Keratinocyte (primary cell): ENCODE measurements at regions not wholly inside any gene's neighbourhood (a gene's known extent, or its start where the extent isn't known, plus 50 kb on each side); places are given as distances from the start of the nearest gene placed in this dataset.

Experiments used
- DNase-seq: peaks from one replicate; pipeline ENCODE4 v3.0.0-alpha.2; 2011; ENCODE audit warnings: low read depth, missing footprints, low spot score
- FAIRE-seq: peaks from 2 replicates; lab custom pipeline; 2011; peaks lifted over from hg19 to GRCh38; lab: Jason Lieb, UNC
- H2AFZ ChIP-seq: 2 replicates; pipeline ENCODE4 v1.6.0; 2012; ENCODE audit warnings: low read length, control low read depth, inconsistent platforms; ENCODE audit not compliant: control insufficient read depth
- H3K27ac ChIP-seq: 2 replicates; pipeline ENCODE4 v1.5.1; 2011; ENCODE audit warnings: low read length; ENCODE audit not compliant: control insufficient read depth, insufficient read depth
- H3K27me3 ChIP-seq: 3 replicates; pipeline ENCODE4 v1.6.0; 2011; ENCODE audit warnings: low read length; ENCODE audit not compliant: control insufficient read depth, insufficient read depth; ENCODE audit errors: extremely low read depth
- H3K36me3 ChIP-seq, 2 experiments: 2 replicates in 1 of 2; 3 replicates in 1 of 2; pipeline ENCODE4 v1.5.1; 2011; ENCODE audit warnings: low read length in 2 of 2, mild to moderate bottlenecking in 1 of 2; ENCODE audit not compliant: control insufficient read depth in 2 of 2, insufficient read depth in 2 of 2; ENCODE audit errors: extremely low read depth in 1 of 2
- H3K4me1 ChIP-seq: 3 replicates; pipeline ENCODE4 v1.5.1; 2011; ENCODE audit warnings: low read length; ENCODE audit not compliant: control insufficient read depth, insufficient read depth; ENCODE audit errors: extremely low read depth
- H3K4me2 ChIP-seq: 3 replicates; pipeline ENCODE4 v1.6.0; 2011; ENCODE audit warnings: low read depth, low read length; ENCODE audit not compliant: control insufficient read depth, insufficient read depth; ENCODE audit errors: extremely low read depth
- H3K4me3 ChIP-seq, 3 experiments: fragments of 200-600 bp in 1 of 3; sonication (generic) in 1 of 3; 2 replicates in 2 of 3; 3 replicates in 1 of 3; pipeline ENCODE4 v1.5.1; 2011 to 2016; ENCODE audit warnings: low read length in 3 of 3, mild to moderate bottlenecking in 3 of 3, control low read depth in 2 of 3, inconsistent platforms in 1 of 3, low read depth in 1 of 3, mixed read lengths in 1 of 3, mixed run types in 1 of 3, moderate library complexity in 1 of 3; ENCODE audit not compliant: control insufficient read depth in 2 of 3, insufficient read depth in 2 of 3; ENCODE audit errors: extremely low read depth in 1 of 3
- H3K79me2 ChIP-seq: 2 replicates; pipeline ENCODE4 v1.6.0; 2012; ENCODE audit warnings: low read length; ENCODE audit not compliant: control insufficient read depth, insufficient read depth
- H3K9ac ChIP-seq: 3 replicates; pipeline ENCODE4 v1.6.0; 2011; ENCODE audit warnings: low read length; ENCODE audit not compliant: control insufficient read depth, insufficient read depth; ENCODE audit errors: extremely low read depth
- H3K9me1 ChIP-seq: 3 replicates; pipeline ENCODE4 v1.6.0; 2011; ENCODE audit warnings: low read length; ENCODE audit not compliant: control insufficient read depth, insufficient read depth; ENCODE audit errors: extremely low read depth
- H3K9me3 ChIP-seq: 2 replicates; pipeline ENCODE4 v1.5.1; 2012; ENCODE audit warnings: low read depth, low read length; ENCODE audit not compliant: control insufficient read depth
- H4K20me1 ChIP-seq: 3 replicates; pipeline ENCODE4 v1.6.0; 2011; ENCODE audit warnings: low read length; ENCODE audit not compliant: control insufficient read depth, insufficient read depth; ENCODE audit errors: extremely low read depth
- CTCF ChIP-seq, 3 experiments: IDR thresholded peaks in 1 of 3; conservative IDR thresholded peaks in 1 of 3; optimal IDR thresholded peaks in 1 of 3; 2 replicates in 2 of 3; 3 replicates in 1 of 3; pipeline versions ENCODE3 to v1.5.1; 2011; ENCODE audit warnings: low read length in 3 of 3, mild to moderate bottlenecking in 3 of 3, moderate library complexity in 2 of 3, control low read depth in 1 of 3, inconsistent platforms in 1 of 3; ENCODE audit not compliant: insufficient read depth in 2 of 3; ENCODE audit errors: extremely low read depth in 1 of 3
- EZH2 ChIP-seq: IDR thresholded peaks from one replicate; pipeline ENCODE4 v1.6.1; 2012; ENCODE audit warnings: inconsistent platforms, mild to moderate bottlenecking, low read length, moderate library complexity
- dilution Hi-C: fragments of 300-500 bp; cut with MboI; formaldehyde crosslinking; loops from one replicate; pipeline ENCODE4 v1.7.0; 2020; ENCODE audit warnings: low sequenced_read_pairs; ENCODE audit not compliant: extremely low pct_ligation_motif_present

DNA sequence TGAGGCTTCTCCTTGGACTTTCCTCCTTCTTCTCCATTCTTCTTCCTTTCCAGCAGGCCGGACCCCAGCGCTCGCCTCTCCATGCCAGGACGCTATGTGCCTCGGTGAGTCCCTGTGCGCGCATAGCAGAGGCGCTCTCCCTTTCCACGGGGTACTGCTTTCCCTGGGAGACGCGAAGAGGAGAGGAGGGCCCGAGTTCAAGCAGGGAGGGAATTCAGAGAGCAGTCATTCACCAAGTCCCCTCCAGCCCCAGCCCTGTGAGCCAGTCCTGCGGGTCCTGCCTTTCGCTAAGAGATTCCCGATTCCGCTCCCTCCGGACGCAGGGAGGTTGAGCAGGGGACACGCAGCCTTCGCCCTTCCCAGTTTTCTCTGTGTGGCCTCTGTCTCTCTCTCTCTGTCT, 160.4 kb downstream of the EFNB2 start:
- Histone ChIP-seq H3K27me3 (no peaks in the 10 kb centered on the region), H3K27ac (no peak overlapping the region), H4K20me1 (no peaks in the 10 kb centered on the region), H3K4me3 (no peak overlapping the region), H3K9me1 (no peaks in the 10 kb centered on the region), H3K9me3 (peaks cover 1% of the 10 kb centered on the region), H3K79me2 (no peaks in the 10 kb centered on the region), H3K4me1 (peaks cover 31% of the 10 kb centered on the region), H3K4me2 (no peak overlapping the region), H3K36me3 (no peaks in the 10 kb centered on the region), H3K9ac (no peak overlapping the region), H2AFZ (no peak overlapping the region)
- dilution Hi-C loops = no loop called here
- FAIRE-seq (no peak), DNase-seq (no peak)
- TF ChIP-seq EZH2 (no peak), CTCF (optimal IDR thresholded peaks at IDR 0.05 in 1 of 3, IDR thresholded peaks at IDR 0.05 in 1 of 3, conservative IDR thresholded peaks at IDR 0.05 in 1 of 3; ENCODE audit: extremely low read depth in 1 of 3, insufficient read depth in 2 of 3, low read length in 3 of 3) (no peak)

GRCh38 chr13:106374631-106375030, 160.8 kb downstream of the EFNB2 start:
- peaks cover 31% of the 10 kb centered on the region for H3K4me1 ChIP-seq
- H3K79me2 ChIP-seq = no peaks in the 10 kb centered on the region
- no peak for DNase-seq
- peaks cover 1% of the 10 kb centered on the region for H3K9me3 ChIP-seq
- no peak for FAIRE-seq
- dilution Hi-C loops = no loop called here
- H4K20me1 ChIP-seq = no peaks in the 10 kb centered on the region
- H3K9ac ChIP-seq = no peak overlapping the region
- no peaks in the 10 kb centered on the region for H3K9me1 ChIP-seq
- no peak overlapping the region for H3K27ac ChIP-seq
- no peak overlapping the region for H2AFZ ChIP-seq
- no peaks in the 10 kb centered on the region for H3K27me3 ChIP-seq
- H3K4me2 ChIP-seq = no peak overlapping the region
- no peak overlapping the region for H3K4me3 ChIP-seq
- no peaks in the 10 kb centered on the region for H3K36me3 ChIP-seq
- TF ChIP-seq EZH2 (no peak), CTCF (optimal IDR thresholded peaks at IDR 0.05 in 1 of 3, IDR thresholded peaks at IDR 0.05 in 1 of 3, conservative IDR thresholded peaks at IDR 0.05 in 1 of 3; ENCODE audit: extremely low read depth in 1 of 3, insufficient read depth in 2 of 3, low read length in 3 of 3) (no peak)
